BE2C (cell line): ENCODE measurements at regions not wholly inside any gene's neighbourhood (a gene's known extent, or its start where the extent isn't known, plus 50 kb on each side); places are given as distances from the start of the nearest gene placed in this dataset.

Experiments used
- DNase-seq: peaks from one replicate; pipeline ENCODE4 v3.0.0-alpha.2; 2020
- H3K27me3 ChIP-seq: fragments of 250-450 bp; sonication (Bioruptor Pico); 2 replicates; pipeline ENCODE4 v1.5.1; 2020; ENCODE audit warnings: mild to moderate bottlenecking
- H3K36me3 ChIP-seq: fragments of 250-450 bp; sonication (Bioruptor Pico); 2 replicates; pipeline ENCODE4 v1.5.1; 2020; ENCODE audit warnings: mild to moderate bottlenecking
- H3K4me1 ChIP-seq: fragments of 250-450 bp; sonication (Bioruptor Pico); 2 replicates; pipeline ENCODE4 v1.5.1; 2020
- H3K4me3 ChIP-seq: 2 replicates; pipeline ENCODE4 v1.5.1; 2011; ENCODE audit warnings: low read depth, low read length
- H3K9me3 ChIP-seq: fragments of 250-450 bp; sonication (Bioruptor Pico); 2 replicates; pipeline ENCODE4 v1.5.1; 2020
- TF ChIP-seq, protein P1 (sequence below): IDR thresholded peaks from 2 replicates; pipeline ENCODE4 v1.5.1; 2012; ENCODE audit warnings: mild to moderate bottlenecking, low read depth, low read length

DNA sequence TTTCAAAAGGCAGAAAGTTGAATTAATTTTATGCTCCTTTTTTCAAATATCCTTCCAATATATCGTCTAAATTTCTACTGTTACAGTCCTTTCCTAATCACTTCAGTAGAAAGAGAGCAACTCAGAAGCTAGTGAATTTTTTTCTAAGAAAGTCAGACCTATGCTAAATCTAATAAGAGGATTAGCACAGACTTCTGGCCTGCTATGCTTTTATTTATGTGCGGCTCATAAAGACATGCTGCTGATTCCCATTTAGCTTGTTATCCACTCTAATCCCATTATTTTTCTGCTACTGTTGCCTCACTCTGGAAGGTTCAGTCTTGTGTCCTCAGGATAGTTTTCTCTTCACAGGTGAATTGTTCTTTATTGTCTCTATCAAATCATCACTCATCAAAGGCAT is 473.5 kb upstream of the FAM241A start:
- H3K27me3 ChIP-seq: no peaks in the 10 kb centered on the region
- DNase-seq: no peak
- no peaks in the 10 kb centered on the region for H3K4me1 ChIP-seq
- no peaks in the 10 kb centered on the region for H3K36me3 ChIP-seq
- H3K4me3 ChIP-seq: no peak overlapping the region
- H3K9me3 ChIP-seq: no peaks in the 10 kb centered on the region
- TF ChIP-seq, protein P1, sequence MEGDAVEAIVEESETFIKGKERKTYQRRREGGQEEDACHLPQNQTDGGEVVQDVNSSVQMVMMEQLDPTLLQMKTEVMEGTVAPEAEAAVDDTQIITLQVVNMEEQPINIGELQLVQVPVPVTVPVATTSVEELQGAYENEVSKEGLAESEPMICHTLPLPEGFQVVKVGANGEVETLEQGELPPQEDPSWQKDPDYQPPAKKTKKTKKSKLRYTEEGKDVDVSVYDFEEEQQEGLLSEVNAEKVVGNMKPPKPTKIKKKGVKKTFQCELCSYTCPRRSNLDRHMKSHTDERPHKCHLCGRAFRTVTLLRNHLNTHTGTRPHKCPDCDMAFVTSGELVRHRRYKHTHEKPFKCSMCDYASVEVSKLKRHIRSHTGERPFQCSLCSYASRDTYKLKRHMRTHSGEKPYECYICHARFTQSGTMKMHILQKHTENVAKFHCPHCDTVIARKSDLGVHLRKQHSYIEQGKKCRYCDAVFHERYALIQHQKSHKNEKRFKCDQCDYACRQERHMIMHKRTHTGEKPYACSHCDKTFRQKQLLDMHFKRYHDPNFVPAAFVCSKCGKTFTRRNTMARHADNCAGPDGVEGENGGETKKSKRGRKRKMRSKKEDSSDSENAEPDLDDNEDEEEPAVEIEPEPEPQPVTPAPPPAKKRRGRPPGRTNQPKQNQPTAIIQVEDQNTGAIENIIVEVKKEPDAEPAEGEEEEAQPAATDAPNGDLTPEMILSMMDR: no peak

DNA sequence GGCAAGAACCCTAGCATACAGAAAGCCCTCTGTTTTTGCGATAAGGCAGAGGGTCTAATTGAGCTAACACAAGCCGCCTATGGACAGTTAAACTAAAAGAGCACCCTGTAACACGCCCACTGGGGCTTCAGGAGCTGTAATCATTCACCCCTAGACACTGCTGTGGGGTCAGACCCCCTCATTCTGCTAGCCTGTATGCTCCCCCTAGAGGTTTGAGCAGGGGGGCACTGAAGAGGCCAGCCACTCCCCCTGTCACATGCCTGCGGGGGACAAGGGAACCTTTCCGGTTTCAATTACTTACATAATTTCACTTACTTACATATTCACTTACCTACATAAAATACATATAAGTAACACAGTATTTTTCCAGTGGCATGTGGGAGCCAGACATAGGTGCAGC is 469.5 kb upstream of the FAM241A start:
- no peak for DNase-seq
- H3K27me3 ChIP-seq: no peaks in the 10 kb centered on the region
- TF ChIP-seq, protein P1: no peak

DNA sequence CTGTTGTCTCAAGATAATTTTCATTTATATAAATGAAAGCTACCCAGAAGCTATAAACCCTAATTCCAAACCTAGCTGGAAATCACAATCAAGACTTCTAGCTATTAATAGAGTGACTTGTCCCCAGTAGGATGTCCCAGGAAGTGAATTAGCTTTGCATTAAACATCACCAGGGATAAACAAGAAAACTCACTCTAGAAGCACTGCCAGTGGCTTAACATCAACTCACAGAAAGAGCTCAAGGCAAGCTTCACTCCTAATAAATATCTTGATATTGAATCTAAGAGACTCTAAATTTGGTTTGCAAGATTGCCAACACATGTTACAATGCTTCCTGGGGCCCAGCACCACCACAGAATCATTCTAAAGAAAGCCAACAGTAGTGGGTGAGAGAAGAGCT is 468.7 kb upstream of the FAM241A start:
- TF ChIP-seq, protein P1: no peak
- DNase-seq: no peak
- Histone ChIP-seq H3K27me3 (no peaks in the 10 kb centered on the region), H3K4me3 (no peak overlapping the region), H3K36me3 (no peaks in the 10 kb centered on the region), H3K4me1 (no peaks in the 10 kb centered on the region), H3K9me3 (no peaks in the 10 kb centered on the region)

More for the DNA sequence above, 469.5 kb upstream of the FAM241A start:
- no peaks in the 10 kb centered on the region for H3K4me1 ChIP-seq
- H3K36me3 ChIP-seq: no peaks in the 10 kb centered on the region
- H3K4me3 ChIP-seq: no peak overlapping the region
- H3K9me3 ChIP-seq: no peaks in the 10 kb centered on the region

DNA sequence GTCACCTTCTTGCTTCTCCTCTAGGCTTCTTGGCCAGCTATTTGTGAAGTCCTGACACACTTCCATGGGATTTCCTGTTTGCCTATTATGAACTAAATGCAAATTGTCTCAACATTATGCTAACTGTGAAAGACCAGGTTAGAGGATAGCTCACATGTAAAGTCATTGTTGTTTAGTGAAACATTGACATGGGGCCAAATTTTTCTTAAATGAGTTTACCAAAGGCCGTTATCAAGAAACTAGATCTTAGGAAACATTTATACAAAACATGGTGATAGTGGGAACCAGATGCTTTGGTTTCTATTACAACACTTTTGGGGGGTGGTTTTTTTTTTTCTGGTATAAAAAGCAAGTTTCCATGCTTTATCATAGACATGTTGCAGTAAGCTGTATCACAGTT is 466.8 kb upstream of the FAM241A start:
- no peaks in the 10 kb centered on the region for H3K4me1 ChIP-seq
- DNase-seq: no peak
- TF ChIP-seq, protein P1: no peak
- H3K4me3 ChIP-seq: no peak overlapping the region
- H3K9me3 ChIP-seq: no peaks in the 10 kb centered on the region
- no peaks in the 10 kb centered on the region for H3K36me3 ChIP-seq
- no peaks in the 10 kb centered on the region for H3K27me3 ChIP-seq

DNA sequence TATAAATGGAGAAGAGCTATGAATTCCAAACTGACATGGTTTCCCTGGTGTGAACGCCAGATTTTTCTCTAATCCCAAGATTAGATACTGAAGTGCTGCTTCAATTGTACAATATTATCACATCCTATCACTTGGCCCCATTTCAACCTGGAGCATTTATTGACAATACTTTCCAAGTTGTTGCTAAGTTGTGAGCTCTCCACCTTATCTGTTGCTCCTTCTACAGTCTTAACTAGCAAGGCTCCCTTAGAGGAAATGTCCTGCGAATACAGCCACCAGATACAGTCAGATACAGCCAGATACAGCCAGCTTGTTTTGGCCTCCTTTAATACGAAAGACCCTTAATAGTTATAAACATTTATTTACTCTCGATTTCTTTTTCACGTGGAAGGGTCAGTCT is 466.3 kb upstream of the FAM241A start:
- TF ChIP-seq, protein P1: no peak
- H3K36me3 ChIP-seq: no peaks in the 10 kb centered on the region
- no peaks in the 10 kb centered on the region for H3K27me3 ChIP-seq
- DNase-seq: no peak
- H3K9me3 ChIP-seq: no peaks in the 10 kb centered on the region
- no peak overlapping the region for H3K4me3 ChIP-seq
- H3K4me1 ChIP-seq: no peaks in the 10 kb centered on the region

DNA sequence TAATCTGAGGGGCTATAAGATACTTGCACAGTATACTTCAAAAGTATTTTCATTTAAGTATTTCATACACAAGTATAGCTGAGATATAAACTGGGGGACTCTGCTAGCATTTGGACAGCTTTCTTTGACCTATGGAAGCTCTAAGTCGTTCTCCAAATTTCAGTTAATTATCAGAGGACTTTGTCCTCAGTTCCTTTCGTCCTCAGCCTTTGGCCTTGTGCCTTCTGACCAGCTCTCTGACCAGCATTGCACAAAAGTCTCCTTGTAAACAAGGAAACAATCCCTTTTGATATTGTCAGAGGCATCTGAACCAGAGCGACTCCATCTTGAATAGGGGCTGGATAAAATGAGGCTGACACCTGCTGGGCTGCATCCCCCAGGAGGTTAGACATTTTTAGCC is 464.0 kb upstream of the FAM241A start:
- DNase-seq: no peak
- H3K4me1 ChIP-seq: no peaks in the 10 kb centered on the region
- no peak overlapping the region for H3K4me3 ChIP-seq
- no peaks in the 10 kb centered on the region for H3K36me3 ChIP-seq
- H3K9me3 ChIP-seq: no peaks in the 10 kb centered on the region
- TF ChIP-seq, protein P1: no peak
- H3K27me3 ChIP-seq: no peaks in the 10 kb centered on the region
